BLaER1 (cell line): ENCODE measurements at regions not wholly inside any gene's neighbourhood (a gene's known extent, or its start where the extent isn't known, plus 50 kb on each side); places are given as distances from the start of the nearest gene placed in this dataset.
A peak's percentile ranks its signal among the peaks of the same experiment; 100 is the strongest.
"Not testable (repeated sequence)": the region's sequence is repeated elsewhere in the genome, so short reads cannot be mapped to it uniquely, and the experiment has no call there.

Experiments used
- H3K27ac ChIP-seq: shearing (Covaris generic); formaldehyde crosslinking; 2 replicates; pipeline ENCODE4 v1.8.1; 2022
- H3K27me3 ChIP-seq: shearing (Covaris generic); formaldehyde crosslinking; 2 replicates; pipeline ENCODE4 v1.8.1; 2022
- H3K36me3 ChIP-seq: shearing (Covaris generic); formaldehyde crosslinking; 2 replicates; pipeline ENCODE4 v1.8.1; 2022
- H3K4me1 ChIP-seq: shearing (Covaris generic); formaldehyde crosslinking; 2 replicates; pipeline ENCODE4 v1.8.1; 2022
- H3K4me2 ChIP-seq: shearing (Covaris generic); formaldehyde crosslinking; 2 replicates; pipeline ENCODE4 v1.8.1; 2022
- H3K4me3 ChIP-seq: shearing (Covaris generic); formaldehyde crosslinking; 2 replicates; pipeline ENCODE4 v1.8.1; 2022
- H3K9ac ChIP-seq: shearing (Covaris generic); formaldehyde crosslinking; 2 replicates; pipeline ENCODE4 v1.8.1; 2022
- H3K9me3 ChIP-seq: shearing (Covaris generic); formaldehyde crosslinking; 2 replicates; pipeline ENCODE4 v1.8.1; 2022
- H4K20me1 ChIP-seq: shearing (Covaris generic); formaldehyde crosslinking; 2 replicates; pipeline ENCODE4 v1.8.1; 2022
- Cebpa-rat ChIP-seq: shearing (Covaris generic); IDR thresholded peaks from 2 replicates; pipeline ENCODE4 v1.8.1; 2022

DNA sequence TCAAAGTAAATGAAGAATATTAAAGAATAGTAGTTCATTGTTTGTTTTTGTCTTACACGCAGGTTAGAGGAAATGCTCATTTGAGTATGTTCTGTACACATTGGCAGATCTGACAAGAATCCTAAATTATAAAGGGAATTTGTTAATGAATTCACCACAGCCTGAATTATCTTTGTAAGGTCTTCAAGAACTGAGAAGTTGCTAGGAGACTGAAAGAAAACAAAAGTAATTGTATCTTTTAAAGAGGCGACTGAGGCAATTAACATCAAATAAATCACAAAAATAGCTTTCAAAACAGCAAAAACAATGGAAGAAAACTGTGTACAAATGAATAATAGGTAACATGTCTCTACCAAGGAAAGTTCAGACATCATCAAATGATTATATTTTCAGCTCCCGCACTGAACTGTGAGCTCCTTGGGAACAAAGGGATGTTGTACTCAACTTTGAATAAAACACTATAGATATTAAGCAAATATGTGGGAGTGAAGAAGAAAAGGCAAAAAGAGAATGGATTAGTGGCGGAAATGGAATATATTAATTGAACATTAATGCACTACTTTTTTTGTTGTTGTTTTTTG is 51.7 kb upstream of the ATIC start:
- no peaks in the 10 kb centered on the region for H3K4me1 ChIP-seq
- no peak for TF ChIP-seq Cebpa-rat
- H3K27me3 ChIP-seq: no peaks in the 10 kb centered on the region
- no peak overlapping the region for H3K27ac ChIP-seq
- no peaks in the 10 kb centered on the region for H4K20me1 ChIP-seq
- no peaks in the 10 kb centered on the region for H3K9me3 ChIP-seq
- H3K4me3 ChIP-seq: no peak overlapping the region
- no peak overlapping the region for H3K4me2 ChIP-seq
- H3K9ac ChIP-seq: no peak overlapping the region
- H3K36me3 ChIP-seq: no peaks in the 10 kb centered on the region

DNA sequence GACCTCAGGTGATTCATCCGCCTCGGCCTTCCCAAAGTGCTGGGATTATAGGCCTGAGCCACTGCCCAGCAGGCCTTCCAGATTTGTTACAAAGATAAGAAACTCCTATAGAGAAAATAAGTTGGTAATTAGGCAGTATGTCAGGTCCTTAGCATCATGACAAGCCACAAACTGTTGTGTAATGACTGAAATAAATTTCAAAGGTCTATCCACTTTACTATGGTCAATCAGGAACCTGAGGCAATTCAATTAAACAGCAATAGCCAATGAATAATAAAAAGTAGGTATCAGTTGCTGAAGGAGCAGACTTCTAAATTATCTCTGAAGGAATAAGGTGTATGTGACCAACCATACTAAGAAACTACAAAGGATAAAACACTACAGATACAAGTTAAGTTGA is 62.4 kb upstream of the ATIC start:
- Histone ChIP-seq H3K4me2 (no peak overlapping the region), H3K36me3 (no peaks in the 10 kb centered on the region), H3K27ac (no peak overlapping the region), H3K9ac (no peak overlapping the region), H4K20me1 (no peaks in the 10 kb centered on the region), H3K4me1 (no peaks in the 10 kb centered on the region), H3K4me3 (no peak overlapping the region), H3K9me3 (peaks cover 9% of the 10 kb centered on the region), H3K27me3 (no peaks in the 10 kb centered on the region)
- TF ChIP-seq Cebpa-rat: no peak

- not testable (repeated sequence) for H3K27ac ChIP-seq, H3K36me3 ChIP-seq, H3K9me3 ChIP-seq, H3K27me3 ChIP-seq, H3K4me1 ChIP-seq, H3K9ac ChIP-seq, H3K4me2 ChIP-seq, H3K4me3 ChIP-seq, H4K20me1 ChIP-seq
Measured at GRCh38 chr2:215245919-215246318, 65.9 kb upstream of the ATIC start.

DNA sequence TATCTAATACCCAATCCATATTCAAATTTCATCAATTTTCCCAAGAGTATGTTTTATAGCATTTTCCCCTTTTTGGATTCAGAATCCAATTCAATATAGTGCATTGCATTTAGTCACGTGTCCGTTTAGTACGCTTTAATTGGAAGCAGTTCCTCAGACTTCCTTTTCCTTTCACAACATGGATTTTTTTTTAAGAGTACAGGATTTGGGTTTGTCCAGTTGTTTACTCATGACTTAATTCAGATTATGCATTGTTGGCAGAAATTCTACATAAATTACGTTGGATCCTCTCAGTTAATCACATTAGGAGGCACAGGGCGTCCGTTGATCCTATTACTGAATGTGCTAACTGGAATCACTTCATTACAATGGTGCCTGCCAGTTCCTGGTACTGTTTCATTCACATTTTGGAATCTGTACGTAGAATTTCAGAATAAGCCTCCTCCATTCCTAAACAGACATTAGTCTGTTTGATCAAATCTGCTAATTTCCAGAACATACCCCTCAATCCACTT is 70.0 kb upstream of the ATIC start:
- Histone ChIP-seq H3K27ac (no peak overlapping the region), H3K9me3 (peaks cover 9% of the 10 kb centered on the region), H3K27me3 (no peaks in the 10 kb centered on the region), H3K36me3 (no peaks in the 10 kb centered on the region), H3K4me3 (no peak overlapping the region), H3K4me1 (no peaks in the 10 kb centered on the region), H4K20me1 (no peaks in the 10 kb centered on the region), H3K4me2 (no peak overlapping the region), H3K9ac (no peak overlapping the region)
- TF ChIP-seq Cebpa-rat: no peak

GRCh38 chr2:215238485-215239098 is 73.3 kb upstream of the ATIC start:
- H3K27me3 ChIP-seq: no peaks in the 10 kb centered on the region
- H3K27ac ChIP-seq: no peak overlapping the region
- H3K4me3 ChIP-seq: no peak overlapping the region
- no peaks in the 10 kb centered on the region for H3K4me1 ChIP-seq
- TF ChIP-seq Cebpa-rat: no peak
- H3K36me3 ChIP-seq: no peaks in the 10 kb centered on the region
- H3K9me3 ChIP-seq: no peaks in the 10 kb centered on the region
- H3K4me2 ChIP-seq: no peak overlapping the region
- H4K20me1 ChIP-seq: no peaks in the 10 kb centered on the region
- H3K9ac ChIP-seq: no peak overlapping the region

- Histone ChIP-seq H3K9me3 (no peaks in the 10 kb centered on the region), H4K20me1 (no peaks in the 10 kb centered on the region), H3K27me3 (no peaks in the 10 kb centered on the region), H3K4me1 (no peaks in the 10 kb centered on the region), H3K9ac (no peak overlapping the region), H3K27ac (no peak overlapping the region), H3K36me3 (no peaks in the 10 kb centered on the region), H3K4me2 (no peak overlapping the region), H3K4me3 (no peak overlapping the region)
- TF ChIP-seq Cebpa-rat: no peak
Measured at GRCh38 chr2:215236131-215236530, 75.7 kb upstream of the ATIC start.

GRCh38 chr2:215220221-215220620 is 81.8 kb upstream of the ABCA12 start:
- H3K27me3 ChIP-seq, H3K4me2 ChIP-seq, H4K20me1 ChIP-seq, H3K27ac ChIP-seq, H3K36me3 ChIP-seq, H3K4me1 ChIP-seq, H3K4me3 ChIP-seq, H3K9ac ChIP-seq: not testable (repeated sequence)
- H3K9me3 ChIP-seq: peaks cover 20% of the 10 kb centered on the region

- no peak overlapping the region for H3K27ac ChIP-seq
- TF ChIP-seq Cebpa-rat: peak; percentile 44; the same call in 1 of the 2 replicates
- H3K27me3 ChIP-seq: no peaks in the 10 kb centered on the region
Measured at GRCh38 chr2:215218587-215219577, 80.5 kb upstream of the ABCA12 start.

DNA sequence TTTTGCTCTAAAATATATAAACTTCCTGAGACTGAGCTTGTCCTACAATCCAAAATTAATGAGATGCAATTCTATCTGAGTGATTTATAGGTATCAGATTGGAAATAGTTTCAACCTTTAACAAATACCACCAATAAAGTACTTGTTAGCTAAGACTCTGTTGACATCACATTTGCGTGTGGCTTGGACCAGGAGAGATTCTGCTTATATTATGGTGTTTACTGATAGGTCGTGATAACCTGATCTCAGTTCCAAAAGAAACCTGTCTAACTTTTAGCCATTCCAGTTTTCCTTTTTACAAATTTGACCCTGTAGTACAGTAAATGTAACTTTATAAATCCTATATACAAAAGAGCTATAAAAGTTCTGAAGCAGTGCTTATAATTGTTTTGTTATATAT is 78.4 kb upstream of the ABCA12 start:
- no peak overlapping the region for H3K9ac ChIP-seq
- H3K36me3 ChIP-seq: no peaks in the 10 kb centered on the region
- no peak overlapping the region for H3K27ac ChIP-seq
- no peaks in the 10 kb centered on the region for H3K27me3 ChIP-seq
- no peak for TF ChIP-seq Cebpa-rat
- H3K4me1 ChIP-seq: no peaks in the 10 kb centered on the region
- no peaks in the 10 kb centered on the region for H4K20me1 ChIP-seq
- H3K4me3 ChIP-seq: no peak overlapping the region
- H3K4me2 ChIP-seq: no peak overlapping the region
- H3K9me3 ChIP-seq: peaks cover 25% of the 10 kb centered on the region

More at GRCh38 chr2:215218587-215219577, 80.5 kb upstream of the ABCA12 start:
- no peaks in the 10 kb centered on the region for H3K4me1 ChIP-seq
- H3K9ac ChIP-seq: no peak overlapping the region
- H3K4me2 ChIP-seq: no peak overlapping the region
- H4K20me1 ChIP-seq: no peaks in the 10 kb centered on the region
- no peaks in the 10 kb centered on the region for H3K36me3 ChIP-seq
- H3K4me3 ChIP-seq: no peak overlapping the region
- peaks cover 20% of the 10 kb centered on the region for H3K9me3 ChIP-seq

- H3K36me3 ChIP-seq: no peaks in the 10 kb centered on the region
- no peak for TF ChIP-seq Cebpa-rat
Measured at GRCh38 chr2:215215637-215216036, 77.2 kb upstream of the ABCA12 start.

More at GRCh38 chr2:215215637-215216036, 77.2 kb upstream of the ABCA12 start:
- H3K4me3 ChIP-seq: no peak overlapping the region
- H3K4me1 ChIP-seq: no peaks in the 10 kb centered on the region
- H3K4me2 ChIP-seq: no peak overlapping the region
- H4K20me1 ChIP-seq: no peaks in the 10 kb centered on the region
- H3K9ac ChIP-seq: no peak overlapping the region
- no peaks in the 10 kb centered on the region for H3K27me3 ChIP-seq
- no peak overlapping the region for H3K27ac ChIP-seq
- peaks cover 35% of the 10 kb centered on the region for H3K9me3 ChIP-seq
